ENCODE measurements at regions not wholly inside any gene's neighbourhood (a gene's known extent, or its start where the extent isn't known, plus 50 kb on each side); places are given as distances from the start of the nearest gene placed in this dataset.
"Not testable (repeated sequence)": the region's sequence is repeated elsewhere in the genome, so short reads cannot be mapped to it uniquely, and the experiment has no call there.

- DNase-seq (ENCODE audit: low spot score): no peak
- in situ Hi-C loops (cut with HindIII; ENCODE audit: low sequenced_read_pairs): no loop called here
These were observed 539.2 kb downstream of the MEI4 start for GRCh38 chr6:78192057-78192456.

- no peak for DNase-seq (ENCODE audit: low spot score)
- in situ Hi-C loops (cut with HindIII; ENCODE audit: low sequenced_read_pairs): no loop called here
These were observed 546.2 kb downstream of the MEI4 start for GRCh38 chr6:78199044-78199443.

DNA sequence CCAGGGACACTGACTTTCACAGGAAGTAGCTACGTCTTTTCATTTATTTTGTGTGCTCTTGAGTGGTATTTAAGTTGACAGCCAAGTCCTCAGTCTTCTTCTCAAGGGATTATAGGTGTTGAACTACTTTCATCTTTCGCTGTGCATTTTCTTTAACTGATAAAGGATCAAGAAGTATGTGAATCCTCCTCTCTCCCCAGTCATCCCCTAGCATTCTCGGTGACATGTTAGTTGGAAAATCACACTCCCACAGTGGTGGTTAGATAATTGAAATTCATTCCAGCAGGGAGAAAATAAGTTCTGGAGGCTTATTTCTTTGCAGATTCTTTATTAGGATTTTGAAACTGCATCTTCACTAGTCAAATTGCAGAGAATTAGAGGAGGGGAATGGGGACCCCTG is 569.4 kb downstream of the MEI4 start:
- no peak for DNase-seq (ENCODE audit: low spot score)
- in situ Hi-C loops (cut with HindIII; ENCODE audit: low sequenced_read_pairs): no loop called here

GRCh38 chr6:78231002-78231401 is 578.2 kb downstream of the MEI4 start:
- DNase-seq (ENCODE audit: low spot score): no peak
- in situ Hi-C loops (cut with HindIII; ENCODE audit: low sequenced_read_pairs): no loop called here

- DNase-seq (ENCODE audit: low spot score): no peak
- in situ Hi-C loops (cut with HindIII; ENCODE audit: low sequenced_read_pairs): no loop called here
These were observed 590.7 kb downstream of the MEI4 start for GRCh38 chr6:78243519-78243918.

DNA sequence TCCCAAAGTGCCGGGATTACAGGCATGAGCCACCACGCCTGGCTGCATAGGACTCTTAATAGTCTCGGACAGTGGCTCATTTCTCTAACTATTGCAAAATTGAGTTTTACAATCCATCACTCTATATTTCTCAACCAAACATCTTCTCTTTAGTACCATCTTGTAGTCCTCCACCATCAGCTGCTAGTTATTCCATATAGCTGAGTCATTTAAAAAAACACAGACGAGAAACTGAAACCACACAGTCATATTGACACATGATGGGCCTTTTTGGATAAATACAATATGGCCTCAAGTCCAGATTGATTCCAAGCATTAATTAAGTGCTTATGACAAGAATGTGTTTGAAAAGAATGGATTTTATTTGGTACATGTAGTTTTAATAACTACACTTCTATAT is 599.1 kb downstream of the MEI4 start:
- in situ Hi-C loops (cut with HindIII; ENCODE audit: low sequenced_read_pairs): no loop called here
- DNase-seq (ENCODE audit: low spot score): no peak

DNA sequence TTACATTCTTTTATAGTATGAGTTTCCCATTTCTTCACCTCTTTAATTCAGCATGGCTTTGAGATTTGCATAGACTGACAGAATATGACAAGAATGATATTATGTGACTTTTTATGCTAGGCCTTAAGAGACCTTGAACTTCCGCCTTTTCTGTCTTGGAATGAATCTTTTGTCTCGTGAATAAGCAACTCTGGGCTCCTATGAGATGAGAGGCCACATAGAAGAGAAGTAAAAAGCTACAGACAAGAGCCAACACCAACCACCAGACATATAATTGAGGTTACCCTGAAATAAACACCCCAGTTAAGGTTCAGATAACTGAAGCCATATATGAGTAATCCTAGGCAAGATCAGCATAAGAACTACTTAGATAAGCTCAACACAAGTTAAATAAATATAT is 600.8 kb downstream of the MEI4 start:
- in situ Hi-C loops (cut with HindIII; ENCODE audit: low sequenced_read_pairs): no loop called here
- DNase-seq (ENCODE audit: low spot score): no peak

DNA sequence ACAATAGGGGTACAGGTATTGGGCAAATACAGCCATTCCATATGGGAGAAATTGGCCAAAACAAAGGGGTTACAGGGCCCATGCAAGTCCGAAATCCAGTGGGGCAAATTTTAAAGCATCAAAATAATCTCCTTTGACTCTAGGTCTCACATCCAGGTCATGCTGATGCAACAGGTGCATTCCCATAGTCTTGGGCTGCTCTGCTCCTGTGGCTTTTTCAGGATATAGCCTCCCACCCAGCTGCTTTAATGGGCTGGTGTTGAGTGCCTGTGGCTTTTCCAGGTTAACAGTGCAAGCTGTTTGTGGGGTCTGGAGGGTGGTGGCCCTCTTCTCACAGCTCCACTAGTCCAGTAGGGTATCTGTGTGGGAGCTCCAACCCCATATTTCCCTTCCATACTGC is 607.1 kb downstream of the MEI4 start:
- in situ Hi-C loops (cut with HindIII; ENCODE audit: low sequenced_read_pairs): no loop called here
- no peak for DNase-seq (ENCODE audit: low spot score)

DNA sequence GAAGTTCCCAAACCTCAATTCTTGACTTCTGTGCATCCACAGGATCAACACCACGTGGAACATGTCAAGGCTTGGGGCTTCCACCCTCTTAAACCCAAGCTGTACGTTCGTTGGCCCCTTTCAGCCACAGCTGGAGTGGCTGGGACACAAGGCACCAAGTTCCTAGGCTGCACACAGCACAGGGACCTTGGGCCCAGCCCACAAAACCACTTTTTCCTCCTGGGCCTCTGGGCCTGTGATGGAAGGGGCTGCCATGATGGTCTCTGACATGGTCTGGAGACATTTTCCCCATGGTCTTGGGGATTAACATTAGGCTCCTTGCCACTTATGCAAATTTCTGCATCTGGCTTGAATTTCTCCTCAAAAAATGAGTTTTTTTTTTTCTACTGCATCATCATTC is 606.9 kb upstream of the IRAK1BP1 start:
- in situ Hi-C loops (cut with HindIII; ENCODE audit: low sequenced_read_pairs); DNase-seq (ENCODE audit: low spot score): not testable (repeated sequence)

DNA sequence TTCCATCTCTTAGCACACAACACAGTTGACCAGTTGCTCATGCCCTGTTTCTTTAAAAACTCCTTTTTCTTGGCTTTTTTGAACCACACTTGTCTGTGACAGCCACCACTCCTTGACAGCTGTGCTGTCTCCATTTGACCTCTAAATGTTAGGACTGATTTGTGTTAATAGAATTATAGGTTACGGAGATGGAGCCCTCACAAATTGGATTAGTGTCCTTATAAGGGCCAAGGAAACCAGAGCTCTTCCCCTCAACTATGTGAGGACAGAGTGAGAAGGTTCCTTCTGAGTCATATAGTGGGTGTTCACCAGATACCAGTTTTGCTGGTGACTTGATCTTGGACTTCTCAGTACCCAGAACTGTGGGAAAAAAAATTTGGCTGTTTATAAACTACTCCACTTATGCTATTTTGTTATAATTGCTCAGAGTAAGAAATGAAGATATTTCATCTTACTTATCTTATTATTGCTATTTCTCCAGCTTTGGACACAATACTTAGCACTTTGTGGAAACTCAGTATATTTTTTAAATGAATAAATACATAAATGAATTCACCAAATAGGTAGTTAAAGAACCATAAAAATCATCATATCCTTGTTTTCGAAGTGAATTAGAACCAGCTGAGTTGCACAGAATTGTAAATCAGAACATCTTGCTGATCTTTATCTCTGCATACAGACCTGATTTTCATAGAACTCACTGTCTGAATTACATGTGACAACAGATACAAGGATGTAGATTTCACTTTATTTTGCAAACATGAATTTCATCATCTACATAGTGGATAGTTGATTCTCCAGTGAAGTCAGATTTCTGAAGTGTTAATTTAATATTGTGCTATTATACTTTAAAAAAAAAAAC is 598.5 kb upstream of the IRAK1BP1 start:
- in situ Hi-C loops (cut with HindIII; ENCODE audit: low sequenced_read_pairs): no loop called here
- DNase-seq (ENCODE audit: low spot score): no peak

GRCh38 chr6:78300885-78301284 is 566.5 kb upstream of the IRAK1BP1 start:
- in situ Hi-C loops (cut with HindIII; ENCODE audit: low sequenced_read_pairs): no loop called here

GRCh38 chr6:78302411-78302810 is 564.9 kb upstream of the IRAK1BP1 start:
- in situ Hi-C loops (cut with HindIII; ENCODE audit: low sequenced_read_pairs): no loop called here
- DNase-seq (ENCODE audit: low spot score): no peak

More at GRCh38 chr6:78300885-78301284, 566.5 kb upstream of the IRAK1BP1 start:
- no peak for DNase-seq (ENCODE audit: low spot score)

- in situ Hi-C loops (cut with HindIII; ENCODE audit: low sequenced_read_pairs): no loop called here
- no peak for DNase-seq (ENCODE audit: low spot score)
These were observed 559.3 kb upstream of the IRAK1BP1 start for GRCh38 chr6:78308025-78308424.

DNA sequence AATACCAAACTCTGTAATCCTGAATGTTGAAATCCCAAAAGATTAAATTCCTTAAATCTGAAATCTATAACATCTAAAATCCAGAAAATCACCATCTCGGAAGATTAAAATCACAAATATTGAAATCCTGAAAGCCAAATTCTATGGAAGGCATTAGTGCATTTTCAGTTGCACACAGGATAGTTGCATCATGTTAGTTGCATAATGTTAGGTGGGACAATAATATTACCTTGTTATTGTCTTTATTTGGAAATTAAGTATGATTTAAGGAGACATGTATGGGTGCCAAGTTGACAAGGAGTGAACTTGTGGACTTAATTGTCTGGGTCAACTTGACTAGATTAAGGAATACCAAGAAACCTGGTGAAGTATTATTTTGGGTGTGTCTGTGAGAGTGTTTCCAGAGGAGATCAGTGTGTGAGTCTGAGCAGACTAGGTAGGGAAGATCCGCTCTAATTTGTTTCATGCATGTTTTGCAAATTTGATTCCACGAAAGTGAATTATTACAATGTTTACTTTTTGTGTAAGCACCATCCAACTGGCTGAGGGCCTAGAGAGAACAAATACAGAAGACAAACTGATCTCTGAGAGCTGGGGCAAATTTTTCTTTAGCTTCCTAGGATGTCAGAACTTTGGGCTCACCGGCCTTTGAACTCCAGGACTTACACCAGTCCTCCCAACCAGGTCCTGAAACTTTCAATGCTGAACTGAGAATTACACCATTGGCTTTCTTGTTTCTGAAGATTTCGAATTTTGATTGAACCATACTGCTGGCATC is 545.1 kb upstream of the IRAK1BP1 start:
- in situ Hi-C loops (cut with HindIII; ENCODE audit: low sequenced_read_pairs): no loop called here
- no peak for DNase-seq (ENCODE audit: low spot score)

DNA sequence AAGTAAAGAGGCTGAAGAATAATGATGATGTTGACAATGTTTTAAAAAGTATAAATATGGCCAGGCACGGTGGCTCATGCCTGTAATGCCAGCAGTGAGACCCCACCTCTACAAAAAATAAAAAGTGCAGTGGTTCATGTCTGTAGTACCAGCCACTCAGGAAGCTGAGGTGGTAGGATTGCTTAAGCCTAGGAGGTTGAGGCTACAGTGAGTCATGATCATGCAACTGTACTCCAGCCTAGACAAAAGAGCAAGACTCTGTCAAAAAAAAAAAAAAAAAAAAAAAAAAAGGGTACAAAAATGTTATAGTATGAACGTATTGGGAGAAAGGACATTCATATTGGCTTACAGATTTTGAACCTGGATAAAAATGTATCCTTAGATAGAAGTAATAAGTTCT is 543.1 kb upstream of the IRAK1BP1 start:
- in situ Hi-C loops (cut with HindIII; ENCODE audit: low sequenced_read_pairs): no loop called here

DNA sequence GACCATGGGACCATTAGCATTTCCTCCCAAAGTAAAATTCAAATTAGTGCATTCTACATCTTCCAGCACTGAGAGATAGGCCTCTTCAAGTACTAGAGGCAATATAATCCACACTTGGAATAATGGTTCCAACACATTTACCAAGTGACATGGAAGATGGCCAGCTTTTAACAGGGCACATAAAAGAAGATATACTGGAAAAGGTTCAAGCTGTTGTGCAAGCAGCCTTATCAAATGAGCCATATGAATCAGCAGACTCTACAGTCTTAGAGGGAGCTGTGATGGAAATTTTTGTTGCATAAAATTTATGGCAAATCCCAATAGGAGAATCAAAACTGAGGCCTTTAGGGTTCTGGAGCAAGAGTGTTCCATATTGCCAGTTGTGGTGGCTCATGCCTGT is 526.6 kb upstream of the IRAK1BP1 start:
- DNase-seq (ENCODE audit: low spot score): no peak
- in situ Hi-C loops (cut with HindIII; ENCODE audit: low sequenced_read_pairs): no loop called here

More for the DNA sequence above, 543.1 kb upstream of the IRAK1BP1 start:
- no peak for DNase-seq (ENCODE audit: low spot score)

GRCh38 chr6:78345882-78346281 is 521.5 kb upstream of the IRAK1BP1 start:
- no peak for DNase-seq (ENCODE audit: low spot score)
- in situ Hi-C loops (cut with HindIII; ENCODE audit: low sequenced_read_pairs): no loop called here

- in situ Hi-C loops (cut with HindIII; ENCODE audit: low sequenced_read_pairs): no loop called here
These were observed 520.0 kb upstream of the IRAK1BP1 start for GRCh38 chr6:78347191-78347916.

GRCh38 chr6:78353040-78353439 is 514.3 kb upstream of the IRAK1BP1 start:
- no peak for DNase-seq (ENCODE audit: low spot score)
- in situ Hi-C loops (cut with HindIII; ENCODE audit: low sequenced_read_pairs): no loop called here

More at GRCh38 chr6:78347191-78347916, 520.0 kb upstream of the IRAK1BP1 start:
- no peak for DNase-seq (ENCODE audit: low spot score)

- in situ Hi-C loops (cut with HindIII; ENCODE audit: low sequenced_read_pairs): no loop called here
- no peak for DNase-seq (ENCODE audit: low spot score)
These were observed 503.7 kb upstream of the IRAK1BP1 start for GRCh38 chr6:78363688-78364087.
